H7 (cell line): ENCODE measurements at regions not wholly inside any gene's neighbourhood (a gene's known extent, or its start where the extent isn't known, plus 50 kb on each side); places are given as distances from the start of the nearest gene placed in this dataset.

Experiments
- DNase-seq: peaks from one replicate; pipeline ENCODE4 v3.0.0; 2012
- H3K27me3 ChIP-seq: 2 replicates; pipeline ENCODE4 v1.6.0; 2011; ENCODE audit warnings: mild to moderate bottlenecking, low read length; ENCODE audit not compliant: control insufficient read depth, insufficient read depth
- H3K36me3 ChIP-seq: replicated peaks from 2 replicates; pipeline ENCODE4 v1.5.1; 2011; ENCODE audit warnings: low read length; ENCODE audit not compliant: control insufficient read depth, insufficient read depth
- H3K4me3 ChIP-seq: 2 replicates; pipeline ENCODE4 v1.5.1; 2011; ENCODE audit warnings: low read depth, mild to moderate bottlenecking, control low read depth, low read length, moderate library complexity; ENCODE audit not compliant: insufficient read depth

DNA sequence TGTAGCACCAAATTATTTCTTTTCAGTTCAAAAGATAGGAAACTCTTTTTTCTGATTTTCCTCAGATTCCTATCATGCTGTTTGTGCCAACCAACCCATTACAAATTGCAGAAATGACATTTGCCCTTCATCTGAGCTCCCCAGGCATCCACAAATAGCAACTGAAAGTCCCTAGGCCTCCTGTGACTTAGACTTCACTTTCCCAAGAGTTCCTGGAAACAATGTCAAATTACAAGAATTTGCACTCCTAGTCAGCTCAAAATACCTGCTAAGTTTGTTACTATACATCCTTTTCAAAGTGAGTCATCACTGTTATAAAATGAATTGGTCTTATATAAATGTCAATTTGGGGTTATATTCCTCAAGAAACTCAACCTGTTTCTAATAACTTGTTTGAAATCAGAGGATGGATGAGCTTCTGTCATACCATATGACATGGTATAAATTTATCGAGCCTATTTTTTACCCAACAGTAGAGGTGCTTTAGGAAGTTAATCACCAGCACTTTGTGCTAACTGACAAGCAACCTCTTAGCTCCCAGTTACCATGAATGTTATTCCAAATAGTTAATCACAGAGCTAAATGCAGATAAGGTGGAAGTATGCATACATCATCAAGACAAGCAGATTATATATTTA is 256.5 kb downstream of the HACE1 start:
- Histone ChIP-seq H3K4me3 (no peak overlapping the region), H3K27me3 (no peaks in the 10 kb centered on the region), H3K36me3 (no peaks in the 10 kb centered on the region)
- no peak for DNase-seq

GRCh38 chr6:104601721-104602120 is 258.0 kb downstream of the HACE1 start:
- H3K27me3 ChIP-seq, result no peaks in the 10 kb centered on the region

DNA sequence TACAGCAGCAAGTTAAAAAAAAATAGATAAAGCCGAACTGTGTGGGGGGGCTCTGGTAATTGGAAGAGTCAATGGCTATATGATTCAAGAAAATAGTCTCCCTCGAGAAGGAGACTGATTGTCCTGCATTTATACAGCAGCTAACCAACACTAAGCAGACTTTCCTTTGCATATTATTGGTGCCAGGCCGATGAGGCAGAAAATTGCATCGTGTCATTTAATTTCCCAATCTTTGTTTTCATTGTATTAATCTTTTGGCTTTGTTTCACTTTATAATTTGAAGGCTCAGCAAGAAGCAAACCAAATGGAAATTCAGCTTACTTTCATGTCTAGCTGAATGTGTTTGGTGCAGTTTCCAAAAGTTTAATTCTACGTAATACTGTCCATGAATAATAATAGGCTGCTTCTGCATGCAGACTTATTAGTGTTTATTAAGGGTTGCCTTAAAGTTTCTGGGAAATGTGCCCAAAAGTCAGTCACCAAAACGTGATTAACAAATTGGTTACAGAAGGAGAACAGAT is 258.5 kb downstream of the HACE1 start:
- no peaks in the 10 kb centered on the region for H3K36me3 ChIP-seq
- H3K27me3 ChIP-seq, result no peaks in the 10 kb centered on the region
- no peak overlapping the region for H3K4me3 ChIP-seq
- DNase-seq, result no peak

More at GRCh38 chr6:104601721-104602120, 258.0 kb downstream of the HACE1 start:
- no peak overlapping the region for H3K4me3 ChIP-seq
- no peaks in the 10 kb centered on the region for H3K36me3 ChIP-seq
- DNase-seq, result no peak

- H3K36me3 ChIP-seq, result no peaks in the 10 kb centered on the region
- H3K27me3 ChIP-seq, result no peaks in the 10 kb centered on the region
Observed at GRCh38 chr6:104600639-104600931, 259.1 kb downstream of the HACE1 start.

DNA sequence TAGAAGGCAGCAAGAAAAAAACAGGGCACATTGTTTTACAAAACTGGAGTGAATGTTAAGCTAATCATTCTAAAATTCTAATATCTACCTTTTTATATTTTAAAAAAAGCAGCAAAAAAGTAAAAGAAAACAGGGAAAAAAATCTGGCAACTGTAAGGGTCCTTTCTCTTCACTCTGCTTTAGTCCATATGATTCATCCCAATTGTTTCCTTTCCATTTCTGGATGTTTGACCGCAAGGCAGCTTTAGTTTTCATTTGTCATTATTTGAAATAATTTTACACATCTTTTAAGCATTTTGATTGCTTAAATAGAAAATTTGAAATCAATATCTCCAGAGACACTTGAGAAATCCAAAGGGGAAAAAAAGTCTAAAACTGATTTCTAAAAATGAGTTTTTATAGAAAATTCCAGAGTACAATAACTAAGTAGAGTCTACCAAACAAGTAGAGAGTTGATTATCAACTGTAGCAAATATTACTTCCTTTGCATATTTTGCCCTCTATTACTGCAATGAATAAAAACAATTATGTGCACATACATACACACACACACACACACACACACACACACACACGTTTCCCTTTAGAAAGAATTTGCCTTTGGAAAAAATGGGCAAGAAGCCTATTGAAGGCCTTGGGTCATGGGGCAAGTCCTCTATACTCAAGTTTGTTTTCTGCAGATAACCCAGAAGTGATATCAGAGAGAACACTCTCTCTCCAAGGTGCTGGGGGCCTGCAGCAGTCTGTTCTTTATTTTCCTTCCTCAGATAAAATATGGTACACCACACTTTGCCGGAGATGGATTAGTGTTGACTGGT is 259.7 kb downstream of the HACE1 start:
- no peak overlapping the region for H3K4me3 ChIP-seq
- H3K27me3 ChIP-seq, result no peaks in the 10 kb centered on the region
- no peaks in the 10 kb centered on the region for H3K36me3 ChIP-seq
- no peak for DNase-seq

More at GRCh38 chr6:104600639-104600931, 259.1 kb downstream of the HACE1 start:
- DNase-seq, result no peak
- H3K4me3 ChIP-seq, result no peak overlapping the region

- Histone ChIP-seq H3K36me3 (no peaks in the 10 kb centered on the region), H3K27me3 (no peaks in the 10 kb centered on the region), H3K4me3 (no peak overlapping the region)
- no peak for DNase-seq
Observed at GRCh38 chr6:104597541-104598050, 262.1 kb downstream of the HACE1 start.

GRCh38 chr6:104596091-104596490 is 263.6 kb downstream of the HACE1 start:
- Histone ChIP-seq H3K36me3 (no peaks in the 10 kb centered on the region), H3K4me3 (no peak overlapping the region), H3K27me3 (no peaks in the 10 kb centered on the region)
- no peak for DNase-seq

GRCh38 chr6:104595311-104595820 is 264.4 kb downstream of the HACE1 start:
- no peak for DNase-seq
- Histone ChIP-seq H3K4me3 (no peak overlapping the region), H3K36me3 (no peaks in the 10 kb centered on the region), H3K27me3 (no peaks in the 10 kb centered on the region)

DNA sequence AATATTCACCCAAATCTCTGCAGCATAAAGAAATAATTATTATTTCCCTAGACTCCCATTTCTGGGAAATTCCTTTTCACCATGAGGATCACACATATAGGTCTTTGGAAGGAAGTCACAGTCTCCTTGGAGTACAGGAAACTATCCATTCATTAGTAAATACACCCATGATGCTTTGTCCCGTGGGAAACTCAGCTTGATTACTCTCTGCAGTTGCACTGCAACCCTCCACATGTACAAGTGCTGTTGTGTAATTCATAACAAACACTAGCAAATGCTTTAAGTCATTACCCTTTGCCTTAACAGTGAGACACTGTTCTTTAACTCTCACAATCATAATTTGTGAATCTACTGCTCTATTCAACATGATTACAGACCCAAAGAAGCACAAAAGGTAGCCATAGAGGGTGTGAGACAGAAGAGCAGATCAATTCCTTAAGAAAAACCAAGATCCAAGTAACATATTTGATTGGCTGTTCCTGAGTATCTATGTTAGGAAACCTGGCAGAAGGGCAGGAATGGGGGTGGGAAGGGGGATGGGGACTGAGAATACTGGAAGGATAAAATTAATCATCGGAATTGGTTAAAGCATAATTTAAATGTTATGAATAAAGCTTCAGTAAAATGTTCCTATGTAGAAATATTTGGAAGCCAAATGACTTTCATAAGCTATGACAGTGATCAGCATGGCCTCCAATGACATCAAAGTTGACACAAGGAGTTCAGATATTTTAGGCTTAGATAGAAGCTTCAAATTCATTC is 268.0 kb downstream of the HACE1 start:
- DNase-seq, result no peak
- no peaks in the 10 kb centered on the region for H3K27me3 ChIP-seq
- no peak overlapping the region for H3K4me3 ChIP-seq
- no peaks in the 10 kb centered on the region for H3K36me3 ChIP-seq

DNA sequence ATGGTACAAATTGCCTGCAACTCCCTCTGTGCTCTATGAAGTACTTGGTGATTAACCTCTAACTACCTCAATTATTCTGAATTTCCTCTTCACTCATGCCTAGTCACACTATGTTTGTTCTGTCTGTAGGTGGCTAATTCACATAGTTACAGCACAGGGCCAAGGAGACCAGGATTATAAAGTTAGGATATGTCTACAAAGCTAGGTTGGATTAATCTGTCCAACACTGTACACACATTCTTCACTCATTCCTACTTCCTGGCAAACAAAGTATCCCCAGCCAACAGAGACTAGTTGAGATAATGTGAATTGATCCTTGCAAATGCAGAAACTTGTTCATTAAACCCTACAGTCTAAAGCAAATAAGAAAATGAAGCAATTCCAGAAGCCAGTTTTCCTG is 269.8 kb downstream of the HACE1 start:
- DNase-seq, result no peak
- Histone ChIP-seq H3K4me3 (no peak overlapping the region), H3K36me3 (no peaks in the 10 kb centered on the region), H3K27me3 (no peaks in the 10 kb centered on the region)

DNA sequence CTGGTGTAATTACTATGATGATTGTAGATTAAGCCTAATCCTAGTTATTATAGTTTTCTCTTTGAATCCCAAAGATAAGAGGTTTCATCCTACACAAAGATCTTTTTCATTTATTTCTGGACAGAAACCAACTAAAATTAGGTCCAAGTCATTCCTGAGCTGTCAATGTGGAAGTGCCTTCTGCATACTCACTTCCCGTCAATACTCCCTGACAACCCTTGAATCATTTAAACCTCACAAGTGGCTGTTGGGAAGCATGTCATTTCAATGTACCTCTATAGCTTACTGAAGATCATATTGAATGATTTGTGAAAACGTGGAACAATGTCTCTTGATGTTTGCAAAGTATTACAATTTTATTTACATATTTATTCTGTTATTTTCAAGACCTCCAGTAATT is 274.1 kb downstream of the HACE1 start:
- no peaks in the 10 kb centered on the region for H3K27me3 ChIP-seq
- no peaks in the 10 kb centered on the region for H3K36me3 ChIP-seq
- no peak for DNase-seq
- H3K4me3 ChIP-seq, result no peak overlapping the region

- DNase-seq, result no peak
- Histone ChIP-seq H3K27me3 (no peaks in the 10 kb centered on the region), H3K4me3 (no peak overlapping the region), H3K36me3 (no peaks in the 10 kb centered on the region)
Observed at GRCh38 chr6:104580452-104580851, 279.3 kb downstream of the HACE1 start.

- H3K27me3 ChIP-seq, result no peaks in the 10 kb centered on the region
- no peaks in the 10 kb centered on the region for H3K36me3 ChIP-seq
- DNase-seq, result no peak
- no peak overlapping the region for H3K4me3 ChIP-seq
Observed at GRCh38 chr6:104579310-104579863, 280.3 kb downstream of the HACE1 start.

DNA sequence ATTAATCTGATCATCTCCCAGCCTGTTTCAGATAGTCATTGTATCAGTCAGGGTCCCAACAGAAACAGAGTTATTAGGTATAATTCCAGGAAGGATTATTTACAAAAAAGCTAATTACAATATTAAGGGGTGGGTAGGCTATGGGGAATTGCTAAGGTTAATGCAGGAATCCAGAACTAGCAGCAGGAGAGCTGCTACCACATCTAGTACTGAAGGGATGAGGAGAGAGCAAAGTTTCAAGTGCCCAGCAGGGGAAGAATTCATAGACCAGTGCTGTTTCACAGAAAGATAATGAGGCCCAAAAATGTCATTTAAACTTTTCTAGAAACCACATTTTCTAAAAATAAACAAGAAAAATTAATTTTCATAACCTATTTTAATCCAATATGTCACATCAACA is 284.2 kb downstream of the HACE1 start:
- Histone ChIP-seq H3K4me3 (no peak overlapping the region), H3K27me3 (no peaks in the 10 kb centered on the region), H3K36me3 (no peaks in the 10 kb centered on the region)
- DNase-seq, result peak; percentile 5
